GM19351 (cell line): ENCODE measurements at regions not wholly inside any gene's neighbourhood (a gene's known extent, or its start where the extent isn't known, plus 50 kb on each side); places are given as distances from the start of the nearest gene placed in this dataset.

Source experiments
- ATAC-seq: cut with Tn5 transposase; IDR thresholded peaks from one replicate; pipeline ENCODE4 v1.9.1; 2021; ENCODE audit warnings: mild to moderate bottlenecking, moderate library complexity; ENCODE audit not compliant: unreplicated experiment

DNA sequence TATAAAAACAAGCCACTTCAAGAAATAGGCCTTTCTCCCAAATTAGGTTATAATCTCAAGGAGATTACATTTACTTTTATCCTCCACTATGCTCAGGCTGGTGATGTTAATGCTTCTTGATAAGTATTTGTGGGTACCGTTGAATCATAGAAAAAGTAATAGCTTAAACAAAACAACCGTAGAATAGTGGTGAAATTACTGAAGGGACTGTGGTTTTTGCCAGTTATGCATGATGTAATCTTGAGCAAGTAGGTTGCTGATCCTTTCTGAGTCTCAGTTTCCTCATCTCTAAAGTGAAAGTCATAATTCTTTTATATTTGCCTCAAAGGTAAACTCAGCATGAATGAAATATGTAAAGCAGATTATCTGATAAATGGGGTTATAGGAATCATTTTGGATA lies 187.3 kb upstream of the JAG1 start:
- no peak for ATAC-seq

DNA sequence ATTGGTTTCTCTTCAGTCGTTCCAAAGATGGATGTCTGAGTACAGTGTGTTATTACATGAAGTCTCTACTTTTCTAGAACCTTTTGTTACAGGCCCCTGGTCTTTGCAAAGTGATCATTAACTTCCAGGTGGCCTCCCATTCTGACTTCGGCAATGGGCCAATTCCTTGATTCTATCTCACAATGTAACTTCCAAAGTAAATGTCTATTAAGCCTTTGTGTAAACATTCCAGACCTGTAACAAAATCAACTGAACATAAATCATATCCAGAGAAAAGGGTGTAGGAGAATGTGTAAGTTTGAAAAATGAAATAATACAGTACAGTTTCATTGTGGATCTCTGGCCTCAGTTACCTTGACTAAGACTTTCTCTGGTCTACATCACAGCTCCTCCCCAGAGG lies 187.8 kb upstream of the JAG1 start:
- no peak for ATAC-seq

DNA sequence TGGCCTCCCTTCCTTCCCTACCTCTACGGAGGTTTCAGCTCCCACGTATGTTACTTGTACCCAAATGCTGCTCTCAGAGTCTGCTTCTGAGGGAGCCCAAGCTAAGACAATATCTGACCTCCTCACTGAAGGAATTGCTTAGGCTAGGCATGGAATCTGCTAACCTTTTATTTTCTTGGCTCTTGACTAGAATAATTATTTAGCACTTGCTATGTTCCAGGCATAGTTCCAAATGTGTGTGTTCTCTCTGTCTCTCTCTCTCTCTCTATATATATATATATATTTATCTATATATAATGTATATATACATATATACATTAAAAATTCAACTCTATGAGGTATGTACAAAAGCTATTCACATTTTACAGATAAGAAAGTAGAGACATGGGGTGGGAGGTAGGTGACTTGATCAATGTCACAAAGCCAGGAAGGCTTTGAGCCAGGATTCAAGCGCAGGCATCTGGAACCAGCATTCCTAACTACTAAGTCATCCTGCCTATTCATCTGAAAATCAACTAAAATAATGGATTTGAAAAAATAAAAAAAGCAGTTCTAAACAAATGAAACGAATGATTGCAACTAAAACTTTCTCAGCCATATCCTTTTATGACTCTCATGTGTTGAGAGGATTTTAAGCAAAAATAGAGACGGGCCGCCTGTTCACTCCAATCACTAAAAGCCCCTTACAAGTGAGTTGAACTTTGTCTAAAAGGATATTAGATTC lies 189.7 kb upstream of the JAG1 start:
- no peak for ATAC-seq

DNA sequence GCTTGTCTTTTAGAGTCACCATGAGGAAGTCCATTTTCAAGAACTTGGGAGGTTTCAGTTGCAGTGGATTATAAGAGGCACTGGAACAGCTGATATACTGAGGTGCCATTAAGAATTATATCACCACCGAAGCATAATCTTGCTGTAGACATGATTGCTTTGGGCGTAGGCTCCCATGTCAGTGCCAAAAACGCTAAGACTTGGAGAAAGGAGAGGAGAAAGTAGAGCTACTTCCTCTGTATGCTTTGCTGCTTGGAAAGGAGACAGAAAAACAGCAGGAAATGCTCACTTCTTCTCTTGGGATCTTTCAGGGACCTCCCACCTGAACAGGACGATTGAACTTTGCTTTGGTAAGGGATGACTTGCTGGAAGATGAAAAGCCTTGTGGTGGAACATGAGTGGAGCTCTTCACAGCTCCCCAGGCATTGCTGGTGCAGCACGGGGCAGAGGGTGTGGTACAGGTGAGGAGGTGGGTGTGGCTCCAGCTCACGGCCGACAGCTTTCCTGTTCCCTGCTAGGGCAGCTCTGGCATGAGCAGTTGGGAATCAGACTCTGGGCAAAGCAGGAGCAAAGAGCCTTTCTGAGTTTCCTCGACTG lies 190.4 kb upstream of the JAG1 start:
- ATAC-seq, result no peak

DNA sequence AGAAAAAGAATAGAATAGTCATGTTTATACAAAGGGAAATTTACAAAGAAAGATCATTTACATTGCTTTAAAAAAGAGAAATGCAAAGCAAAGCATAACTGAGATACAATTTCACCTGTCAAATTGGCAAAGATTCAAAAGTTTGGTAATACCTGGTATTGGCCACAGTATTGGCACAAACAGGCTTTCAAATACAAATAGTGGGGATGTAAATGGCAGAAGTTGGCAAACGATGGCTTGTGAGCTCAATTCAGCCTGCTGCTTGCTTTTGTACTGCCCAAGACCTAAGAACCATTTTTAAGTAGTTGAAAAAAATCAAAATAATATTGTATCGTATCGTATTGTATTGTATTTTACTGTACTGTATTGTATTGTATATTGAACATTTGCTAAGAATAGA lies 194.5 kb upstream of the JAG1 start:
- ATAC-seq, result no peak

DNA sequence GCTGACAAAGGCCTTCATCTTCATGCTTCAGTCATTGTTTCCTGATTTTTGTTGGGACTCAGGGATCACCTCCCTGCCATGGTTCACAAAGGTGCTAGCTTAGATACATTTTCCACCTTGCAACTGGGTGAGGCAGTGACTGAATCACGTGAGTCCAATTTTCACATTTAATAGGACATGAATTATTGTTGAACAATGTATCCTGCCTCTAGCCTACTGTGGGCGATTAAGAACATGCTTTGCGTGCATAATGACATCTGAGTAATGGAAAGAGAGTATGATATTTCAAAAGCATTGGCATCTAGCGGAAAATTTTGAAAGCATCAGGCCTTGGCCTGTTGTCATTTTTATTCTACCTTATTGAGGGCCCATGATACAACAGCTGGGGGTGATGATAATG lies 199.2 kb upstream of the JAG1 start:
- ATAC-seq, result no peak

DNA sequence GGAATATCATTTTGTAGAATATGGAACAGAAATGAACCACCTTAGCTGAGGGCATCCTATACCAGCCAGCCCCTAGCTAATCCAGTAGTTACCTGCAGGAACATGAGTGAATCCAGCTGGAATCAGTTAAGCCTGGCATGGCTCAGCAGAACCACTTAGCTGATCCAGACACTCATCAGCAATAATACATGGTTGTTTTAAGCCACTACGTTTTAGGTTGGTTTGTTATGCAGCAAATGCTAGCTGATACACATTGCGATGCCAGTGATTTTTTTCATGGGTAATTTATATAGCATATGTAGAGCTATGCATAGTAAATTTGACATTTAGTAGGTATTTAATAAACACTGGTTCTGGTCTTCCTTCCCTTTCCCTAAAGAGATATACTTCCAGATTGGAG lies 201.9 kb upstream of the JAG1 start:
- no peak for ATAC-seq

DNA sequence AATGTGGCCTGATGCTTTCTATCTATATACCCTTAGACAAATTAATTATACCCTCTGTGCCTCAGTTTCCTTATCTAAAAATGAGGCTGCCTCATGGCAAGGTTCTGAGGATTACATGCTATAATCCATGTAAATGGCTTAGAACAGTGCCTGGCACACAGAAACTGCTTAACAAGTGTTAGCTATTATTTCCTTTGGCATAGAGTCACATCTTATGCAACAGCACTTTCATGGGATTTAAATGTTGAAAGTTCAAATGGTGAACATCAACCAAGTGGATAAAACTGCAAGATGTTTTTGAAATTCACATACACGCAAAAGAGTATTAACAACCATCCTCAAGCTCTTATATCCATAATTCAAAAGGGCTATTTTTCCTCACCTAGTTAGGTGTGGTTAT lies 202.8 kb upstream of the JAG1 start:
- ATAC-seq, result no peak

DNA sequence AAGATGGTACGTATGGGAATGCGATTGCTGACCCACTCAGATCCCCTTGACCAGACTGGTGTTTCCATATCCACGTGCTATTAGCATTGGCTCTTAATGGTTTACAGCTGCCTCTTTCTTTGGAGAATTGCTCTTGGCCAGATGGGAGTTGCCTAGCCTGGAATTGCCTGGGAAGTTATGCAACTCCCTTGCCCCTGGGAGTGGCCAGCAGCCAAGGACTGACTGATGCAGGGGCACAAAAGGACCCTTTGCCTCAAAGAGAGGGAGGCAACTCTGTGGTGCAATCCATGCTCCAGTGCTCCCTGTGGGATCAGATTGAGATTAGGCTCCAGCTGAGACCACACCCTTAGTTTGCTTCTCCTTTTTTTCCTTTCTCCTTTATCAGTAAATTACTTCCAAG lies 203.5 kb upstream of the JAG1 start:
- no peak for ATAC-seq

DNA sequence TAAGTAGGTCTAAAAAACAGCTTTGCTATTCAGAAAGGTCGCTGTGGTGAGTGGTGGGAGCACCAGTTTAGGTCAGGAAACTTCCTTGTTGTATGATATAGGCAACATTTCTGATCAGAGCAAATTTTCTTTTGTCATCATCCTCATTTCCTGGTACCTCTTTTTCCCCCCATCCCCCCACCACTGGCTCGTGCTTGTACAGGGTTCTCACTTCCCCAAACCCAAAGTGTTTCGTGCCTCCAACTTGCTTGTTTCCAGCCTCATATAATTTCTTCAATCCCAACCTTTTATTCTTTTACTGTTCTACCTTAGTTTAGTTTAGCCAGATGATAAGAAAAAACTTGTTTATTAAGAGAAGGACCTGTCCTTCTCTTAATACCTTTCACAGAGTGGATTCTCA lies 209.4 kb upstream of the JAG1 start:
- no peak for ATAC-seq

DNA sequence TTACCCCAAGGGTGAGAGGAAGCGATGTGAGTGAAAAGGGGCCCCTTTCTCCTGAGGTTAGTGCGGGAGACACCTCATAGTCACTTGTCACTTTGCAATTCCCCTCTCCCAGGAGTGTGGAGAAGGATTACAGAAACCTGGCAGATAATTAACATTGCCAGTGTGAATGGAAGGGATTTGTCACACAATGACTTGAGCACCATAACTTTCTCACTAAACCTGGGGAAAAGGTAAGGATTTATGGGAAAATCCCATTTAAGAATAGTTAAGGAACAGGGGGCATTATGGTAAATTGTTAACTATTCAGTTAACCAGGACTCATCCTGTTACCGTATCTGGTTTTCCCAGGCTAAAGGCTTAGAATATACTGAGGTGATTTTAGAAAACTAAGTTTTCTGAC lies 219.5 kb upstream of the JAG1 start:
- ATAC-seq, result no peak

DNA sequence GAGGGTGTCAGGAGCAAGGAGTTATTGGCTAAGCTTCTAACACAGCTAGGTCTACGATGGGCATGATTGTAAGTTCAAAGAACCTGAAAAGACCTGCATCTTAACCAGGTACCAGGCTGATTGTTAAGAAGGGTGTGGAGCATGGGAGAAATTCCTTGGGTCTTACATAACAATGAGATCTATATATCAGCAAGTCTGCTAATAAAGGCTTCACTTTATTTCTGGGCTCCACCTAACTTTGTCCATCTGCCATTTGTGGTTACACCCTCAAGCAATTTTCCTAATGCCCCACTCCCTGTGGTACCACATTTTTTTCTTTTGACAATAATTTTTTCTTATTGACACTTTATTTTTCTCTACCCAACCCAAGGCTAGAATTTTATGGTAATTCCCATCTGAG lies 223.5 kb upstream of the JAG1 start:
- no peak for ATAC-seq

DNA sequence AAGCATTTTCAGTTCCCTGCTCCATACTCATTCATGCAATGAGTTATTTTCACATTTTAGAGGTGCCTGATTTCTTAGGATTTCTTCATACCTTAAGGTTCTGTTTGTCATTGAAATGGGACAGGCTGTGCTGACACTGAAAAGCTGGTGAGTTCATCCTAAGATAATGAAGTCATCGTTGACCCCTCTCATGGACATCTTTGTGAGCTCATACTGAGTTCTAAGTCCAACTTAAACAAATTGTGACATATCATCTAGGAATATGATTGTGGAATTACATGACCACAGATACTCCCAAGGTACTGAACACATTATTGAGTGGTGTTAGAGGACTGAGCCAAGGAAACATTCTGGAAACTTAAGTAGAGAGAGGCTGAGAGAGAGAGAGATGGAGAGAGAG lies 224.8 kb upstream of the JAG1 start:
- ATAC-seq, result no peak

DNA sequence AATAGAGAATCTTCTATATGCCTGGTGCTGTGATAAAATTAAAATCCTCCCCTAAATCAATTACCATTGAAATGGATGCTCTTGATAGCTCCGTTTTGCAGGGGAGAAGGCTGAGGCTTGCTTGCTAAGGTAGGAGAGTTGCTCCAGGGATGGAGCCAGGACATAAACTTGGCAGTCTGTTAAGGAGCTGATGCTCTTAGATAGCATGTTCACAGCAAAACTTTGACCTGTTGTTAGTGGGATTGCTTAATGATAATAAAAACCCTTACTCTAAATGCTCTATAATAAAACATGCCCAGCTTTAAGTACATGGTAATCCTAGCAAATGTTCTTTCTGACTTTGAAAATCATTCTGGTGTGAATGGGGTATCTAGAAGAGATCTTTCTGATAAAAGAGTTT lies 228.4 kb upstream of the JAG1 start:
- ATAC-seq, result no peak

DNA sequence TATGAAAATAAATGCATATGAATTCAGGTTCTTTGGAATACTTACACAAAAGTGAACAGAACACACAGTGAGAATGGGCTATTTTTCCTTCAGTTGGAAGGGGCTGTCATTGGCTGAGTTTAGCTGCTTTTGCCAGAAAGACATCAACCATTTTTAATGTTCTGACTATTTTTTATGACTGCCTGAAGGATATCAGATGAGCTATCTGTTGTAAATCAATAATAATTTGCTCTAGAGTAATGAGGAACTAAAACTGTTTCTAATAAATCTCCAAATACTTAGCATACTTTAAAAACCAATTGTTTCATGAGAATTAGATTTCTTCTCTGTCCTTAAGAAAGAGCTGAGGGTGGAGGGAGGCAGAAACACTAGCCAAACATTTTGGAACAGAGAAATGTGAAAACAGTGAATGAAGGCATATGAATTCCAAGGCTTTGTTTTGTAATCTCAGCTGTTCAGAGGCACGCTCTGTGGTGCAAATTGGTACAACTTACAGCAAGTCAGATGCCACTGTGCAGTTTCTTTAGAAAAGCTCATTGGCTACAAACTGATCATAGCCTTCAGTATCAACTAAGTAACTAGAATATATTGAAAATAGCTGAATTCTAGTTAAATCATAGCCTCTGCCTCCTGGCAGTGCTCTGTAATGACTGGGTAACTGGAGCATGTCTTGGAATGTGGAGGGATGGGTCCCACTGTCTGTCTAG lies 228.9 kb upstream of the JAG1 start:
- ATAC-seq, result no peak

DNA sequence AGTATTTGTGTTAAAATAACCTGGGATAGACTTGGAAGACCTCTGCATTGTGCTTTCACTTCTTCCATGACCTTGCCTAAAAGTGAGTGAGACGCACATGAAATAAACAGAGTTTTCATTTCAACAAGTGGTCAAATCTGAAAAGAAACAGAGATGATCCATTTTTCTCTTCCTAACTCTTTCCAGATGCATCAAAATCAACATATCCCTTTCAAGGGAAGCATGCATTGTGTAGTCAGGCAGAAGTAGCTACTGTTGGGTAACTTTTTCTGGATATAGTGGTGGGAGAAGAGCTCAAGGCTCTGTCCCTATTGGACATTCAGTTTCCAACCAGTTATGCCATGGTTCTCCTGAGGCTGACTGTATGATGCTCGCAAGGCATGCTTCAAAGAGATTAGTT lies 233.0 kb upstream of the JAG1 start:
- no peak for ATAC-seq

DNA sequence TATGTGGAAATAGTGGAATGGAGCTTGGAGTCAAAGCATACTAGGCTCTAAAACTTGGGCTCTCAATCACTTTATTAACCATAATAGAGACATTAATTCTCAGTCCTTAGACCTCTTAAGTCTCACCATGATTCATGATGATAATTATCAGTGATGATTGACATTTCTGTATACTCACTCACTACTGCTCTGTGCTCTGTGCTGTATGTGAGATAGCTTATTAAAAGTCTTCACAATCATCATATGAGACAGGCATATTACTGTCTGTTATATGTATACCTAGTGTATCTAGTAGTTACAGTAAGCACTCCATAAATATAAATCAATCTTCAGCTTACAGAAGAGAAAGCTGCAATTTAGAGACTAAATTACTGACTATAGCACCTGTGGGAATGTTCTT lies 236.0 kb upstream of the JAG1 start:
- ATAC-seq, result no peak

DNA sequence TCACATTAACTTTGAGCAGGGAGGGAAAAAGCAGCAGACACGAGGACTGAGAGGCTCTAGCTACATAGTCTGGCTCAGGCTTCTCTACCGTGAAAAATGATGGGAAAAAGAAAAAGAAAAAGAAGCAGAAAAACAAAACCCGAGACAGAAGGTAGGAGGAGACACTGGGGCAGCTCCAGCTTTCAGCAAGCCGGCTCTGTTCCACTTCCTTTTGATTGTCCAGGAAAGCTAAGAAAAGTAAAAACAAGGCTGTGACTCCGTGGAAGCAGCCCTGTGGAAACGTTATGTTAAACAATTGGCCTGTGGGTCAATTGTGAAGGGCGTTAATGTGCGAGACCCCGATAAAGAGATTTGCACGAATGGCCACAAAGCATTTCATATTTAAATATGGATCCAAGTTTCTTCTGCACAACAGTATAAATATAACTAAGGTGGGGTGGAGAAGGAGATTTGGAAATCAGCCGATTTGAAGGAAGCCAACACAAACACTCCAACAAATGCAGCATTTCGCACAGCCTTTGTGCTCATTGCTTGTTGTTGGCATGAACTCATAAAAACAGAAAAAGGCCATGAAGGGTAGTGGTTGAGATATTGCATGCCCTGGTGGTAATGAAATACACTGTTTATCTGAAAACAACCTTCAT lies 236.9 kb upstream of the JAG1 start:
- ATAC-seq, result no peak

DNA sequence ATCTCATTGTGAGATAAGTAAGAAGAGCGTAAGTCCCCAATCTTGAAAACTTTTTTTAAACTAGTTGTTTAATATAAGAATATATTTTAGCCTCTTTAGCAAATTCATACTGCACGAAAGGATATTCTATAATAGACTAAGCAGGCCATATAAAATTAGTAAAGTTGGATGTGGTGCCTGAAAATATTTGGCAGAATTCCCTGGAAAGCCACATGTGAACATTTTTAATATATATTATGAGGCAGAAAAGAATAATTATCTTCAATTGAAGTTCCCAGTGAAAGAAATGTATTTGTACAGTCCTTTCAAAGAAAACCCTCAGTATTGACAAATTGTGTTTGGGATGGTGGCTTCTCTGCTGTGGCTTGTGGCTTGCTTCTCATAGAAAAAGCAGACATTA lies 237.5 kb upstream of the JAG1 start:
- no peak for ATAC-seq

DNA sequence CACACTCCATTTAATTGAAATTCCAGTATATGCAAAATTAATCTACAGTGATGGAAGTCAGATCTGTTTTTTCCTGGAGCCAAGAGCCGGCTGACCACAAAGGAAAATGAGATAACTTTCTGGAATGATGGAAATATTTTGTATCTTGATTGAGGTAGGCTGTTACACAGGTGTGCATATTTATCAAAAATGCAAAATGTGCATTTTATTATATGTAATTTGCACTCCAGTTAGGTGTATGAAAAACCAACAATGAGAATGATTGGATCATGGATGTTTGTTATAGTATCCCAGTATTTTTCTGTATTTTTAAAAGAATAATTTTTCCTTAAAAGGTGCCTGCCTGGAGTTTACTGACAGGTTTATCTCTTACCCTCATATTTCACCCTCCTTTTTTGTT lies 242.0 kb upstream of the JAG1 start:
- ATAC-seq, result no peak

DNA sequence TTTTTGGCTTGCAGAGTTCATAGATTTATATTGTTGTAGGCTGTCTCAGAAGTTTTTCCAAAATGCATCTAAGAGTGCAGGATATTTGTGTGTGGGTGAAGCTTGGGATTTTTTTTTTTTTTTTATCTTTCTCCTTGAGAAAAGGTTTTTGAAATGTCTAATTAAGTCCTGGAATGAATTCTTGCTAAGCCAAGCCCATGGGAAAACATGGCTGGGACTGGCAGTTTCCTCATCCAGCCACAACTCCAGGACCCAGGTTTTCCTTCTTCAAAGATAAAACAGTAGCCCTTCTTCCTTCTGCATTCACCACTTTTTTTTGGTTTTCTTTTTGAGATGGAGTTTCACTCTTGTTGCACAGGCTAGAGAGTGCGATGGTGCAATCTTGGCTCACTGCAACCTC lies 242.5 kb upstream of the JAG1 start:
- ATAC-seq, result no peak

DNA sequence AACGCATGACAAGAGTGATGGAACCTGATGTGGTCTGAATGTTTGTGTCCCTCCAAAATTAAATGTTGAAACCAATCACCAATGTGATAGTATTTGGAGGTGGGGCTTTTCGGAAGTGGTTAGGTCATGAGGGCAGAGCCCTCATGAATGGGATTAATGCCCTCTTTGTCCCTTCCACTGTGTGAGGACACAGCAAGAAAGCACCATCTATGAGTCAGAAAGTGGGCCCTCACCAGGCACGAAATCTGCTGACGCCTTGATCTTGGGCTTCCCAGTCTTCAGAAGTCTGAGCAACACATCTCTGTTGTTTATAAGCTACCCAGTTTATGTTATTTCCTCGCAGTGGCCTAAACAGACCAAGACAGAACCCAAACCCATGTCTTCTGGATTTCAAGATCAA lies 244.0 kb upstream of the JAG1 start:
- no peak for ATAC-seq
